Ovary (tissue), 3 donors: ENCODE measurements at regions not wholly inside any gene's neighbourhood (a gene's known extent, or its start where the extent isn't known, plus 50 kb on each side); places are given as distances from the start of the nearest gene placed in this dataset.

Experiments
- CTCF ChIP-seq, 3 donors: fragments of 450-650 bp in 2 of 3; fragments of 200-600 bp in 1 of 3; IDR thresholded peaks; one replicate each; pipeline versions ENCODE4 v1.5.1 to v1.8.0; 2016 to 2022; ENCODE audit warnings: antibody characterized with exemption in 3 of 3, mild to moderate bottlenecking in 1 of 3
- EP300 ChIP-seq: sonication (generic); formaldehyde crosslinking; IDR thresholded peaks from one replicate; pipeline ENCODE4 v1.6.1; 2017; ENCODE audit warnings: antibody characterized with exemption
- POLR2A ChIP-seq: fragments of 450-650 bp; IDR thresholded peaks from one replicate; pipeline ENCODE4 v1.6.1; 2017; ENCODE audit warnings: antibody characterized with exemption, mild to moderate bottlenecking, moderate library complexity
- donor health status: DM: no; HTN: no; CAD: no.

- no peak for TF ChIP-seq CTCF (IDR thresholded peaks at IDR 0.05)
- no peak for TF ChIP-seq POLR2A
- TF ChIP-seq EP300 = no peak
These were observed 156.4 kb upstream of the MAP3K1 start for GRCh38 chr5:56658972-56659371.
